ENCODE measurements at regions not wholly inside any gene's neighbourhood (a gene's known extent, or its start where the extent isn't known, plus 50 kb on each side); places are given as distances from the start of the nearest gene placed in this dataset.

DNA sequence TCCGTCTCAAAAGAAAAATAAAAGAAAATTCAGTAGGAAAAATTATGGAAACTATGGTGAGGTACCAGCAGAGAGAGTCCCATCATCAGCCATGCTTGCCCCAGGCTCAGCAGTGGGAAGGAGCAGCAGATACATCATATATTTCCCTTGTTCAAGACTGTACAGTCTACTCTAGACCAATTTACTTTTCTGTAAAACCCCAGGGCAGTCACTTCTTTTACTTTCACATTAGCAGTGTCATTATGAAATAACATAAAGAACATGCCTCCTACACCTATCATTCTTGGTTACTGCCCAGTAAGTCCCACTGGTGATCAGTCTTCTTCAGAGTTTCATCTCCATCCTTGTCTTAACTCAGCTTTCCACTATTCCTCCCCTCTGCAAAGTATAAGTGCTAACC lies 1145.0 kb downstream of the MAT2B start:
- DNase-seq: no peak

DNA sequence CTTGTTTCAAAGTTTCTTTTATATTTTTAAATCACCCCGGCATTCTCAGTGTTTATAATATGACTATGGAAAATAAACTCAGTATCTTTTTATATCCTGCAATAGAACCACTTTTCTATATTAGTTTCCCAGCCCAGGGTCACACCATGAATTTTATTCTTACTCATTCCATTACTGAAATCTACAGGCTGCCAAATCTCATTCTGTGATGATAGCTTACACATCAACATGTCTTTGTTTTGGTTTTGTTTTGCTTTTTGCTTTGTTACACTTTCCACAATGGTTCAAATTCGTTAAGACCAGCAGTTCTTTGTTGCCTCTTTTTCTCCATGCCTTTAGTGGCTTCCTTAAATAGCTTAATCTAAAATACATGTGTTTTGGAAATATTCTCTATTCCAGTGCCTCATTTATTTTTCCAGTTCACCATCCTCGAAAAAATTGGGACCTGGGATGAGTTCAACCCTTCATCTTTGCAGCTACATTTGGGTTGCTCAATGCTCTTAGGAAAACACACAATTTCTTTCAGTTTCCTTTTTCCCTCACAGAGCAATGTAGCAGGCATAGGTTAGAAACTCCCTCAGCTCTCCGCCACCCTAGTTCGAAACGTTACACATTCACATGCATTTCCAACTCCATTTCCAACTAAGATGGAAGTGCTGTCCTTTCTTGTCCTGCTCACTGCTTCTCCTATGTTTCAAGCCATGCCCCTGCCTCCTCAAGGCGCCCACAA lies 1146.3 kb downstream of the MAT2B start:
- DNase-seq: no peak

DNA sequence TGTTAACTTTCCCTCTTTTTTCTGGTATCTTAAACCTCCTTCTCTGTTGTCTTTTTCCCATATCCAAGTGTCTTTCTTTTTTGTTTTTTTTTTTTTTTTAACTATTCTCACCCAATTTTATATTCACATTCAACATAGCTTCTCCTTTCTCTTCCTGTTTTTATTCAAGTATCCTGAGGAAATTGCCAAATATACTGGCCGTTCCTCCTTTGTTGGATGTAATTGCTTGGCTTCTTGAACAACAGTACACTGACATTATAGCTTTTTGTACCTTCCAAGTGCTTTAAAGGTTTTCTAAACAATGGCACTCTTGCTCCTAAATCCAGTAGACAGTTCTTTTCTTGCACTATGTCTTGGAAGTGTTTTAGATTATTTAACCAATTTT lies 1146.8 kb downstream of the MAT2B start:
- no peak for DNase-seq

DNA sequence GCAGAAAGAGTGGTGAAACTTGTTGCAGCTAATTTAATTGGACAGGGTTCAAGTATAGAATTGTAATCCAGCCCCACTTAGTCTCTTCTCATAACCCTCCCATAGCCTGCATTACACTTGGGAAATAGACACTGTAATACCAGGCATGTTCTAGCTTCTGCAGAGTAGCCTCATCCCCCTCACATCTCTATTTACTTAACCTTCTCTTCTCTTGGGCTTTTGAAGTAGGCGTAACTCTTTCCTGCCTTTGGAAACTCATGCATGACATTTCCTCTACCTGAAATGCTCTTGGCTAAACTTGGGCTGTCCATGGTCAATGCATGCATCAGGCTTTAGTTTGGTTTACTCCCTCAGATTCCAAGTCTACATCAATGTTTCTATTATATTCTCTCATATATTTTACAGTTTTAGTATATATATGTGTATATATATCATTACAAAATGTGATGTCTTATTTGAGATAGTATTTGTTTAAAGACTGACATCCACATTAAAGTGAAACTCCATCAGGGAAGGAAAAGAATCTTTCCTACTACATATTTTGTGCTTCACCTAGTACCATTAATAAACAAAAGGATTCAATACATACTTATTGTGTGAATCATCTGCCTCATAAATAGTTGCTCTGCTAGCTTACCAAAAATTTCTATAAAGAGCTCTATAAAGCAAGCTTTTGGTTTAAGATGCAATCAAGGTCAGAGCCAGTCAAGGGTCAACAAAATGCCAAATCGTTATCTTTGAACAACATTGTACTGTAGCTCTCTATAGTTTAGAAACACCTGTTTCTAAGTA lies 1158.0 kb downstream of the MAT2B start:
- DNase-seq: no peak

DNA sequence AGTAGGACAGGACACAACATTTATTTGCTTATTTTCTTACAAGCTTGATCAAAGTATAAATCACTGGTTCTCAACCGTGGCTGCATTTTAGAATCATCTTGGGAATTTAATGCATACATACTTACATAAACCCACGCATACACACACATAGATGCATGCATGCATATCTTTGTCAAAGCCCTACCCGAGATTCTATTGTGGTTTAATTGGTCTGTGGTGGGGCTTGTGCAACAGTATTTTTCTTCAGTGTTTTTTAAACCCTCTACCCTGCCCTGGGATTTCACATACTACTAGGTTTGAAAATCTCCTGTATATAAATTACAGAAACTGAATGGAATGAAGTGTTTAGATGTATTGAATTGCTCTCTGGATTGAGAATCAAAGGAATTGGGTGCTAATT lies 1166.2 kb downstream of the MAT2B start:
- no peak for DNase-seq

DNA sequence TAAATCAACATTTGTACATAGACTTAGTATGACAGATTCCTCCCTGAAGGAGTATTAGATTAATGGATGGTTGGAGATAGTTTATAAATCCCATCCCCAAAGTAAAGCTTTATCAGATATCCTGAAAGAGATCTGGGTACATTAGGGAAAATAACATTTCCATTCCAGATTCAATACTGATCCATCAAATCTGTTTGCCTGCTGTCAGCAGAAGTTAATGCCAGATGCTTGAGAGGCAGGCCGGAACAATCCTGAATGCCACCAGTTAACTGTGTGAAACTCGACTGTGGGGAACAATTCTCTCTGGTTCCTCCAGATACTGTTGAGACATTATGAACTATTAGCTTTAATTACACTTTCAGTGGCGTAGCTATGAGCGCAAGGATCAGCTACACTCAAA lies 1166.8 kb downstream of the MAT2B start:
- DNase-seq: no peak

DNA sequence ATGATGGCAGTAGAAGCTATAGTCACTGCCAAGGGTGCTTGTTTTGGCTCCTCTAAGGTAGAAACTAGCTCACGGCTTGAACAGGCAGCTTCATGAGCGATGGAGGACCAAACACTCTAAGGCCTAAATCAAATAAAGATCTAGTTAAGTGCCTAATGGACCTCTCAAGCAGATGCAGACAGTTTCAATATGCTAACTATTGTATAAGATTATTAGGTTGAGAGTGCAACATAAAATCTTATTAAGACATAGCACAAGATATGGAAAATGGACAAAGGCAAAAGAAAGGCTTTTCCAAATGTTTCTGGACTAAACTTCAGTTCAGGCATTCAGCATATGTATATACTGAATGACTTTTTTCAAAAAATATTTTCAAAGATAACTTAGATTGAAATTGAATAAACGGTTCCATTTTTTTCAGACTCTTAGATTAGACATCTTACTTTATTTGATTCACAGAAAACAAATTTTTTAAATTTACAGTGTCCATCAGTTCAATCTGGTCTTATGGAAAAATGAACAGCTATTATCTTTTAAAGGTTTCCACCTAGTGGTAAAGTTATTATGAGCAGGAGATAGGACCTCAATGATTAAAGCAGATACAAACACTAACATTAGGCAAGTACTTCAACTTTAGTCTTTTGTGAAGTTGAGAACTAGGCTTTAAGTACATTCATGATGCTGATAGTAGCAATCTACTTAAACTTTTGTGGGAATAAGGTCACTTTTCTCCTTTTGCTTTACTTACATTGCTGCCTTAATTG lies 1167.7 kb downstream of the MAT2B start:
- DNase-seq: no peak

DNA sequence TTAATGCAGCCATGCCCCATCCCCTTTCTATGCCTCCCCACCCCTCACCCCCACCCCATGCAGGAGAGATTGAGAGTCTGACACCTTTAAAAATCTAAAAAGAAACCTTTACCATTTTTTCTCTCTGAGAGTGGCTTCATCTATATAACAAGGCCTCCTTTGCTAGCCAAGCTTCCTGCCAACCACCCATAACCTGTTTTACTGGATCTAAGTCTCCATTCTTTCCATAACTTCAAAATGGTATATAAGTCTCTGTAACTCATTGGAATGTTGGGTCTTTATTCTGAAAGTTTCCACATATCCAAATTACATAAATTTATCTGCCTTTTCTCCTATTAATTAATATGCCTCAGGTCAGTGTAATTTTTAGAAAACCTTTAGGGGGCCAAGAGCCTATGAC lies 1174.0 kb downstream of the MAT2B start:
- no peak for DNase-seq

DNA sequence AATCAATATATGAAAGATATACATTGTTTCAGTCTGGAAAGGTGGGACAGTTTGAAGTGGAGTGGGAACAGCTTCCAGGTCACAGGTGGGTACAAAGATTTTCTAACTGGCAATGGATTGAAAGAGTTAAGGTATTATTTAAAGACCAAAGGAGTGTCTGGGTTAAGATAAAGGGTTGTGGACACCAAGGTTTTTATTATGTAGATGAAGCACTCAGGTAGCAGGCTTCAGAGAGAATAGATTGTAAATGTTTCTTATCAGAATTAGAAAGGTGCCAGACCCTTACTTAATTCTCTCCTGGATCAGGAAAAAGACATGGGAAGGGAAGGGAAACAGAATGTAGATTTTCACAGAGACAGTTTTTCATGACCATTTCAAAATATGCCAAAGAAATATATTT lies 1174.8 kb downstream of the MAT2B start:
- no peak for DNase-seq

DNA sequence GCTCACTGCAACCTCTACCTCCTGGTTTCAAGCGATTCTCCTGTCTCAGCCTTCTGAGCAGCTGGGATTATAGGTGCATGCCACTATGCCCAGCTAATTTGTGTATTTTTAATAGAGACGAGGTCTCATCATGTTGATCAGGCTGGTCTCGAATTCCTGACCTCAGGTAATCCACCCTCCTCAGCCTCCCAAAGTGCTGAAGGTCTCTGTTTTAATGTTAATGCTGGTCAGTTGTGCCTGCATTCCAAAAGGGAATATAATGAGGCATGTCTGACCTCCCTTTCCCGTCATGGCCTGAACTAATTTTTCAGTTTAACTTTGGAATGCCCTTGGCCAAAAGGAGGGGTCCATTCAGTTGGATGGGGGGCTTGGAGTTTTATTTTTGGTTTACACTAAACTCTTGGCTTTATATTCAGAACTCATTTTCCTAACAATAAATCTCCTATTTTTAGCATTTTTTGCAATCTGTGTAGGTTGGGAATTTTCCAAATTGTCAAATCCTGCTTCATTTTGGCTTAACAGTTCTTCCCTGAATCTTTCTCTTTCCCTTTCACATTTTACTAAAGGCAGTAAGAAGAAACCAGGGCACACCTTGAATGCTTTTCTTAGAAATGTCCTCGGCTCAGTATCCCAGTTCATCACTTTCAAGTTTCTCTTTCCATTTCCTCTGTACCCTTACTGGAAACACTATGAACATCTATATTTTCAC lies 1175.5 kb downstream of the MAT2B start:
- DNase-seq: no peak

DNA sequence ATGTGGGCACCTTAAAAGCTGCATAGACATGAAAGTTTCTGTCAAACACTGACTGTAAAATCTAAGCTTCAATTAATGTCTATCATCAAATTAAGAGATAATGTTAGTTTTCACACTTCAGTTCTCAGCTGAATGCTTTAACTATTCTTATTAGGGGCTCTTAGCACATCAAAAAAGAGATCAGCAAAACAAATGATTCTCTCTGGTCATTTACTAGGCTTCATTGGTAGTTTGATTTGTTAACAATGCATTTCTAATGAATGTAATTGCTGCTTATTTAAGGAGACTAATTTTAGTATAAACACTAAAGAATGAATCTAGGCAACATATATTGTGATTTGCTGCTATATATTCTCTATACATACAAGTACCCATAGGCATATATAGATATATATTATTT lies 1182.0 kb downstream of the MAT2B start:
- no peak for DNase-seq

DNA sequence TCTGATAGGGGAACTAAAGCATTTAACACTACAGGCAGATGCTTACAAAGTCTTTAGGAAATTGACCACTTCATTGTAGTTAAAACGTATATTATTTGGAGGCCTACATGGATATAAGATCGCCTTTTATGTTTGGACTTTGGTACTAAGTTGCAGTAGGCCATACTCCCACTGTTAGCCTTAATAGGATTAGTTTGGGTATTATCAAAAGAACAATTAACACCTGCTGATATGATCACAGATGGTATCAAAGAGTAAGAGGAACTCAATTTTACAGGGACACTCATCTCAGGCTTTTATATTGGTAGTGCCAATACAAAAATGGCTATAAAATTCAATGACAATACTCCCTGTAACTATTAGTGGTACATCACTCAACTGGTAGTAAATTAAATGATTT lies 1183.0 kb downstream of the MAT2B start:
- DNase-seq: no peak

DNA sequence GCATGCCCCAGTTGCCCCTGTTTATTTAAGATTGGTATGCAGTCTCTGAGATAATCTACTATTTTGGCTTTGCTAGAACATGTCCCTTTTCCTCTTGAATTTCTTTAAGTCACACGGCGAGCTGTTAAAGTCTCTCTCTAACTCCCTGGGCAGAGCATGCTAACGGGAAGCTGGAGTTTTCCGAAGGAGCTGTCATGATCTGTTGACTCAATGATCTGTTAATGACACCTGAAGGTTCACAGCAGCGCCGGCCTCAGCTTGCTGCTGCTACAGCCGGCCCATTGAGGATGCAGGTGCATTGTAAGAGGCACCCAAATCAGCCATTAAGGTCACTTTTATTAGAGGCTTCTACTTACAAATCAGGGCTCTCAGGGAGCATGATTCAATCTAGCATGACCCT lies 1203.4 kb downstream of the MAT2B start:
- DNase-seq: no peak

DNA sequence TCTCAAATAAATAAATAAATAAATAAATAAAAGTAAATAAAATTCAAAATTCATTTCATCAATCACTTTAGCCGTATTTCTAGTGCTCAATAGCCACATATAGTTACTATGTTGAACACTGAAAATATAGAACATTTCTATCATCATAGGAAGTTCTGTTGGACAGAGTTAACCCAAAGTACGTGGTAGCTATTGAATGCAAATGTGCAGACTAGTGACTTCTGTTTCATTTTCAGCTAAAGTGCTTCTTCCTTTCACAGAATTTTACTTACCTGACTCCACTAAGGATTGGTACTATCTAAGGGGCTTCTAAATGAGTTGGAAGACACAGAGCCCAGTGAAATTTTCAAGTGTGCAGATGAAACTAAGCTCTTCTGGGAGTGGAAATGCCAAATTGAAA lies 1208.3 kb downstream of the MAT2B start:
- DNase-seq: no peak

DNA sequence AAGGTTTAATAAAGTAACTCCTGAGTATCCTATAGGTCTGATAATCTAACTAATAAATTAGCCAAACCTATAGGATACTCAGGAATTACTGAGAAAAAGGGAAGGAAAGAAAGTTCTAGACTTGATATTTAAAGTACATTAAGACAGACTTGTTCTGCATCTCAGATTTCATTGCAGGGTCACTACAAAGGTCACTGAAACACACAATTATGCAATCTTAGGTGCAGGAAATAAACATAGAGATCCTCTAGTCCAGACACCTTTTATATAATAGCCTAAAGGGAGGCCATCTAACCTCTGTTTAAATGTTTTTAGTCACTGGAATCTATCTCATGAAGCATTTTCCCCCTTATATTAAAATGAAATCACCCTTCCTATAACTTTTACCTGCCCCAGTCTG lies 1215.7 kb downstream of the MAT2B start:
- no peak for DNase-seq

DNA sequence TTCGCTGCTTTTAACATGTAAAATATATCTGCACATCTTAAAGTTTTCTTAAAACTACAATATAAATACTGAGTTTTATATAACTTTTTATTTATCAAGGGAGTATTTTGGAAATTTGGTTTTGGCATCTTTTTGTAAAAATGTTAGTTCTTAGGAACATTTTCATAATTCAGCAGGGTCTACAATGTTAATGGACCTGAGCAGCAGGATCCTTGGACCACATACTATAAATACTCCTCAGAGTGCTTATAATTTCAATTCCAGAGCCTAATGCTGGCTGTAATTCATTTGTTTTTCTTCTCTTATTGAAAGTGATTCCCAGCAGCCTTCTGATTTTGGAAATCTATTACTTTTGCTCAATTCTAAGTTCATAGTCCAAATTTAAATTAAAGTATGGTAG lies 1216.2 kb downstream of the MAT2B start:
- no peak for DNase-seq

DNA sequence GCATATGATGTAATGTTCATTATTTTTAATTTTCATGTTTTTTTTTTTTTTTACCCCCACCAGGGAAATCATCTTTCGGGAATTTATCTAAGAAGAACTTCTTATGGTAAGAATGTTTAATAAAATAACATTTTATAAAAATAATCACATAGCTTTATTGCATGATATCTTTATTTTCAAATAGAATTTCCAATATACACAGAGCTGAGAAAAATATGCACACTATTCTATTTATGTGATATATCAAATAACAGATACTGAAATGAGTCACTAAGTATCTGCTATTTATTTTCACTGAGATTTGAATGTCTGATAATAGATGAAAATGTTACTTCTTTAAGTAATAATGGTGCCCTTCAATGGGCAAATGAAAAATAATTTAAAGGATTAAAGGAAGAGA lies 1217.3 kb downstream of the MAT2B start:
- DNase-seq: no peak

DNA sequence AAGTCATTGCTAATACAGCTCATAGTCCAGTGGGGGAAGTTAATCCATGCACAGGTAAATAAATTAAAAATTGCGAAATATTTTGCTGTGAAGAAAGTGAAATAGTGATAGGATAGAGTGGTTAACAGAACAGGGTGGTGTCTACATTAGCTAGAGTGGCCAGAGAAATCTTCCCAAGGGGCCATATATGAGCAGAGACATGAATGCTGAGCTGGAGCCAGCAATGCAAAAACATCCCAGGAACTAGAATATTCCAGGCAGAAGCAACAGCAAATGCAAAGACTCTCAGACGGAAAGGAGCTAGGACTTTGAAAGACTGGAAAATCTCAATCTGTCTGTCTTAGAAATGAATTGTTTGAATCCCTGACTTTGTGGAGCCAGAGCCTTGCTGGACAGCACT lies 1221.6 kb downstream of the MAT2B start:
- no peak for DNase-seq

DNA sequence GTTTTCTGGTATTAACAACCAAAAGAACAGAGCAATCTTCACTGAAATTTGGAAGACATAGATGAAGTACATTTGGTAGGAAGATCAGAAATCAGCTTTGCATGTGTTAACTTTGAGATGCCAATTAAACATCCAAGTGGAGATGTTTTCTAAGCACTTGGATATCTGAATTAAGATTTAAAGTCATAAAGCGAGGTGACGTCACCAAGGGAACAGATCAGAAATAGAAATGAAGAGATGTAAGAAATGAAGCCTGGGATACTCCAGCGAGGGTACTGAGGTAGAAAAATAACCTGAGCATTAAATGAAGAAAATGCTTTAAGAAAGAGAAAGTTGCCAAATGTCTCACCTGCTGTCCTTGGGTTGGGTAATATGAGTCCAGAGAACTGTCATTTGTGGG lies 1223.3 kb downstream of the MAT2B start:
- no peak for DNase-seq

DNA sequence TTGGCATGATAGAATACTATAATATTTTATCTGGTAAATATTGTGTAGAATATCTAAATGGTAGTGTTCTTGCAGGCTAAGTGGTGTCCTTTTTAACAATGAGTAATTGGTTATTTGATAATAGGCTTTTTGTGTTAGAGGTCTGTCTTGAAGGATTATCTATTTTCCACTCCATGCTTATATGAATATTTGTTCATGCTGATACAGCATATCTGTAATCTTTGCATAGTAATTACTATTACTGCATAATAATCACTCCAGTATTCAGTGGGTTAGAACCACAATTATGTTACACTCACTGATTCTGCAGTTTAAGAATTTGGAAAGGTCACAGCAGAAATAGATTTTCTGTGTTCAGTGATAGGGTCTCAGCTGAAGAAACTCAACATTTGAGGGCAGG lies 1229.9 kb downstream of the MAT2B start:
- no peak for DNase-seq

DNA sequence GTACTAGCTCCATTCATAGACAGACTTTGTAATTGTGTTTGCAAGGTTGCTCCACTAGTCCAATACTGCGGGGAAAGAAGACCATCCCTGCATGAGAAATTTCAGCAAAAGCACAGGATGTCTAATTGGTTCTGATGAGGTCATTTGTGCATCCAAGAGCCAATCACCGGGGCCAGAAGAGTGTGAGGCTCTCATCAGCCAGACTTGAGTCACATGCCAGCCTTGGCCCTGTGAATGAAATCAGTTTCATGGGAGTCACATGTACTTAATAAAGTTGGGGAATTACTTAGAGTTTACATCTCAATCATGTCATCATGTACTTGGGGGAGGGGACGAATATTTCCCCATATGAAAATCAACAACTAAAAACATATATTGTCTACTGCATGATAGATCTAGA lies 1236.0 kb downstream of the MAT2B start:
- DNase-seq: no peak

DNA sequence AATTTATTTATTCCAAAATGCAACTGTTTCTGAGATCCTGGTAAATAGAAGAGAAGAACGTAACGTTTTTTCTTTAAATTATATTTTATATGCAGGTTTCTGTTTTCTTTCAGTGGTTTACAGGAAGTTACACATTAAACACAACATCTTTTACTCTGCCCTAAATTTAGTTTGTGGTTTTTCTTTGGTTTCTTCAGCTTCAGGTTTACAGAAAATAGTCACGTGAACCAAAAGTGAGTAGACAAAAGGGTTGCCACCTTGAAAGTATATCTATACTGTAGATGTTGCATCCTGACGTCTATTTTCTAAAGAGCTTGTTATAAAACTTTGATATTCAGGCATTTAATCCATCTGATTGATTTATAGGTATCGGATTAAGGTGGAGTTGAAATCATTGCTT lies 1236.6 kb downstream of the MAT2B start:
- DNase-seq: no peak

DNA sequence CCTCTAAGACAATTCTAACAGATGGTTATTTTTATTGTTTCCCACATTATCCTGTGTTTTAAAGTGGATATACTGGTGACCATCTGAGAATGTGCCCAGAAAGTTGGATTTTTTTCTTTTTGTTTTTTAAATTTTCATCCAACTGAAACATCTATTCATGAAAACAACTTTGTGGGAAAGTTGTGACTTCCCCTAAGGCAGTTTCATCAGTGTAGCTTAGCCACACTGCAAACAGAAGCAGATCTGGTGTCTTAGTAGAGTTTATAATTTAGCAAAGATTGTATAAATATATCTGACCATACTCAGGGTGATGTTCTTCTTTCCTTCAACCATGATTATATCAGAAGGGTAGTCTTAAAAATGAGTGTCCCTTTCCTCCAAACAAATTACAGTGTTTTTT lies 1241.3 kb downstream of the MAT2B start:
- no peak for DNase-seq

All from activated CD4-positive, alpha-beta T cell treated with anti-CD3 and anti-CD28 coated beads for 1 hour (primary cell).